Superior temporal gyrus (tissue), 1 donor: ENCODE measurements at regions not wholly inside any gene's neighbourhood (a gene's known extent, or its start where the extent isn't known, plus 50 kb on each side); places are given as distances from the start of the nearest gene placed in this dataset.

ENCODE experiments used
- DNase-seq: peaks from one replicate; pipeline ENCODE4 v3.0.0-alpha.2; 2016; ENCODE audit errors: extremely low spot score

GRCh38 chr15:72923289-72923688 is 129.0 kb upstream of the NEO1 start:
- DNase-seq: no peak

GRCh38 chr15:72920551-72920950 is 131.7 kb upstream of the NEO1 start:
- no peak for DNase-seq

- DNase-seq: no peak
Observed at GRCh38 chr15:72919936-72920465, 132.3 kb upstream of the NEO1 start.

GRCh38 chr15:72916897-72917296 is 133.3 kb upstream of the ADPGK start:
- DNase-seq: no peak

GRCh38 chr15:72916378-72916777 is 132.8 kb upstream of the ADPGK start:
- DNase-seq: no peak

- DNase-seq: no peak
Observed at GRCh38 chr15:72915843-72916242, 132.3 kb upstream of the ADPGK start.

GRCh38 chr15:72912996-72913395 is 129.4 kb upstream of the ADPGK start:
- DNase-seq: no peak

GRCh38 chr15:72912121-72912520 is 128.6 kb upstream of the ADPGK start:
- DNase-seq: no peak

- DNase-seq: no peak
Observed at GRCh38 chr15:72911626-72912025, 128.1 kb upstream of the ADPGK start.

GRCh38 chr15:72908713-72909112 is 125.2 kb upstream of the ADPGK start:
- no peak for DNase-seq

GRCh38 chr15:72907733-72908132 is 124.2 kb upstream of the ADPGK start:
- no peak for DNase-seq

- no peak for DNase-seq
Observed at GRCh38 chr15:72902919-72903260, 119.3 kb upstream of the ADPGK start.

GRCh38 chr15:72902245-72902918 is 118.8 kb upstream of the ADPGK start:
- DNase-seq: no peak

- no peak for DNase-seq
Observed at GRCh38 chr15:72892986-72893385, 109.4 kb upstream of the ADPGK start.

GRCh38 chr15:72890043-72890442 is 106.5 kb upstream of the ADPGK start:
- DNase-seq: peak; percentile 51

- DNase-seq: peak; percentile 23
Observed at GRCh38 chr15:72889545-72889944, 106.0 kb upstream of the ADPGK start.

GRCh38 chr15:72888811-72889210 is 105.3 kb upstream of the ADPGK start:
- no peak for DNase-seq

GRCh38 chr15:72888211-72888610 is 104.7 kb upstream of the ADPGK start:
- no peak for DNase-seq

GRCh38 chr15:72887376-72887775 is 103.8 kb upstream of the ADPGK start:
- DNase-seq: no peak

- no peak for DNase-seq
Observed at GRCh38 chr15:72884311-72884710, 100.8 kb upstream of the ADPGK start.

- no peak for DNase-seq
Observed at GRCh38 chr15:72873379-72874233, 90.0 kb upstream of the ADPGK start.

GRCh38 chr15:72872066-72872845 is 88.7 kb upstream of the ADPGK start:
- DNase-seq: no peak
